ENCODE measurements at regions not wholly inside any gene's neighbourhood (a gene's known extent, or its start where the extent isn't known, plus 50 kb on each side); places are given as distances from the start of the nearest gene placed in this dataset.

DNA sequence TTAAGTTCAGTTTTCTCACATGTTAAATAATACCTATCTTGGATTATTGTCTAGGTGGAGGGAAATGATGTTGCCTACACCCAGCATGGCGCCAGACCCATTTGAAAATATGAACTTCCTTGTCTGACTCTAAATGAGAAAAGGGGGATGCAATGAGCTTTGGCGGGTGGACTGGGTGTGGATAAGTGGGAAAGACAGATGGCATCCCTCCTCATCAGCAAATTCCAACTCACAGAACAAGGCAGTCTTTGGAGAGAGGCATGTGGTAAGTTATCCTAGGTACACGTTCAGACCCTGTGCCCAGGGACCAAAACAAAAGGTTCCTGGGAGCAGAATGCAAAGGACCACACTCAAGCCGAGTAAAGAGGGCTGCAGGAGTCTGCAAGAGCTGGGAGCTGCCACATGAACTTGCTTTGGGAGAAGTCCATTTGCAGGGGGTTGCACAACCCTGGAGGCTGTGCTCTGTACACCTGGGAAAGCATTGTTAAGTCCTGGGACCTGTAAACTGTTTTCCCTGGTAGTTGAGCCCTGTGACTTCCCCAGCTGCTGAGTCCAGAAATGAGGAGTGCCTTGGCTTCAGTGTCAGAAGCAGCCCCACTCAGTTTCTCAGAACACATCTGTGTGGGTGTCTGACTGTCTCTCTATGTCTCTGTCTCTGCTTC, 102.3 kb upstream of the TPM1 start:
- CTCF ChIA-PET = interaction anchor here (1.5 kb wide), 1 partner anchor 108 kb away, joined by 9 read pairs; no protein-coding TSS in a partner anchor
- BruUV-seq (replicated peaks) = no TSS peak

DNA sequence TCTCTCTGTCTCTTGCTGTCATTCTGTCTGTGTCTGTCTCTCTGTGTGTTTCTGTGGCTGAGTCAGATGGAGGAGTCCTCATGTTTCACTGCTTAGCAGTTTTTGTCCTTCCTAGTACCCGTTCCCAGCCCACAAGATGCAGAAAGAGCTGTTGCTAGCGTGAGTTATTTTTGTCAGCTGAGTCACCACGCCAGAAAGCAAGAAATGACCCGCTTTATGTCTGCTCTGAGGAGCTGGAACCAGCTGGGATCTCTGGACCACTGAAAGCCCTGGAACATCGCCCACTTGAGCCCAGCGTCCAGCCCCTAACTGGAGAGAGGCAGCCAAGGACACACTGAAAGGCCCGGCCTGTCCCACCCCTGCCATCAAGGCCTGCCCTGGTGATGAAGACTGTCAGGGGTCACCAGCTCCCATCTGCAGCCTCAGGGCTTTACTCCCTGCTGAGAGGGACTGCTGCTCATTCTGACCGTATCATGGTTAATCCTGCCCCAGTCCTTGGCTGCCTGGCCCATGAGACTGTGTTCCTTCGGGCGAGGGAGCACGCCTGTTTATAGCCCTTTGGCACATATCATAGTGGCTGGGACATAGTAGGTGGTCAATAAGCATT, 101.7 kb upstream of the TPM1 start:
- H3K27ac ChIP-seq = peak overlapping the region; percentile 55

More for the DNA sequence above, 102.3 kb upstream of the TPM1 start:
- H3K79me2 ChIP-seq (ENCODE audit: low read depth) = no peaks in the 10 kb centered on the region
- peaks cover 18% of the 10 kb centered on the region for H3F3A ChIP-seq (ENCODE audit: insufficient read depth, low read depth)
- no peak for TF ChIP-seq EZH2 (IDR thresholded peaks at IDR 0.05; ENCODE audit: low read depth)
- TF ChIP-seq, protein P1, sequence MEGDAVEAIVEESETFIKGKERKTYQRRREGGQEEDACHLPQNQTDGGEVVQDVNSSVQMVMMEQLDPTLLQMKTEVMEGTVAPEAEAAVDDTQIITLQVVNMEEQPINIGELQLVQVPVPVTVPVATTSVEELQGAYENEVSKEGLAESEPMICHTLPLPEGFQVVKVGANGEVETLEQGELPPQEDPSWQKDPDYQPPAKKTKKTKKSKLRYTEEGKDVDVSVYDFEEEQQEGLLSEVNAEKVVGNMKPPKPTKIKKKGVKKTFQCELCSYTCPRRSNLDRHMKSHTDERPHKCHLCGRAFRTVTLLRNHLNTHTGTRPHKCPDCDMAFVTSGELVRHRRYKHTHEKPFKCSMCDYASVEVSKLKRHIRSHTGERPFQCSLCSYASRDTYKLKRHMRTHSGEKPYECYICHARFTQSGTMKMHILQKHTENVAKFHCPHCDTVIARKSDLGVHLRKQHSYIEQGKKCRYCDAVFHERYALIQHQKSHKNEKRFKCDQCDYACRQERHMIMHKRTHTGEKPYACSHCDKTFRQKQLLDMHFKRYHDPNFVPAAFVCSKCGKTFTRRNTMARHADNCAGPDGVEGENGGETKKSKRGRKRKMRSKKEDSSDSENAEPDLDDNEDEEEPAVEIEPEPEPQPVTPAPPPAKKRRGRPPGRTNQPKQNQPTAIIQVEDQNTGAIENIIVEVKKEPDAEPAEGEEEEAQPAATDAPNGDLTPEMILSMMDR (conservative IDR thresholded peaks at IDR 0.05) = no peak
- no peaks in the 10 kb centered on the region for H4K20me1 ChIP-seq (ENCODE audit: insufficient read depth)
- H3K9me3 ChIP-seq (ENCODE audit: insufficient read depth, low read depth) = no peaks in the 10 kb centered on the region
- peak overlapping the region; percentile 55 for H3K27ac ChIP-seq
- intact Hi-C loops (cut with micrococcal nuclease; ENCODE audit: unreplicated experiment) = no loop called here
- POLR2A ChIA-PET (ENCODE audit: unreplicated experiment) = interaction anchor here (0.5 to 0.6 kb wide), 2 partner anchors 43 to 50 kb away, joined by 3 to 7 read pairs; no protein-coding TSS in a partner anchor
- peaks cover 32% of the 10 kb centered on the region for H3K4me1 ChIP-seq (replicated peaks; ENCODE audit: insufficient read depth)
- DNase-seq = peak in 1 of 2 experiments; percentile 36
- no peaks in the 10 kb centered on the region for H3K36me3 ChIP-seq (ENCODE audit: low read depth)
- no peaks in the 10 kb centered on the region for H3K9me2 ChIP-seq (ENCODE audit: insufficient read depth)
- peak overlapping the region; percentile 64 for H3K4me2 ChIP-seq
- no peaks in the 10 kb centered on the region for H3K27me3 ChIP-seq (ENCODE audit: insufficient read depth, low read depth)
- H3K4me3 ChIP-seq = no peak overlapping the region
- H2AFZ ChIP-seq = 0 out of 2 replicates have a peak overlapping the region, but pooled peaks have one; percentile 25

GRCh38 chr15:62941699-62942098, 100.8 kb upstream of the TPM1 start:
- Histone ChIP-seq H3K27ac (peak overlapping the region; percentile 55; the same call in 1 of the 2 replicates), H3K27me3 (ENCODE audit: insufficient read depth, low read depth) (no peaks in the 10 kb centered on the region), H3F3A (ENCODE audit: insufficient read depth, low read depth) (peaks cover 18% of the 10 kb centered on the region), H3K4me2 (no peak overlapping the region), H3K9me2 (ENCODE audit: insufficient read depth) (no peaks in the 10 kb centered on the region), H2AFZ (no peak overlapping the region), H3K36me3 (ENCODE audit: low read depth) (no peaks in the 10 kb centered on the region), H3K4me3 (no peak overlapping the region), H3K9me3 (ENCODE audit: insufficient read depth, low read depth) (no peaks in the 10 kb centered on the region), H3K4me1 (replicated peaks; ENCODE audit: insufficient read depth) (peaks cover 26% of the 10 kb centered on the region), H4K20me1 (ENCODE audit: insufficient read depth) (no peaks in the 10 kb centered on the region), H3K79me2 (ENCODE audit: low read depth) (no peaks in the 10 kb centered on the region)
- intact Hi-C loops (cut with micrococcal nuclease; ENCODE audit: unreplicated experiment) = no loop called here
- ChIA-PET CTCF (interaction anchor here (1.5 kb wide), 1 partner anchor 106 kb away, joined by 9 read pairs; no protein-coding TSS in a partner anchor), POLR2A (ENCODE audit: unreplicated experiment) (no interaction called here)
- no peak for DNase-seq
- no peak for TF ChIP-seq EZH2 (IDR thresholded peaks at IDR 0.05; ENCODE audit: low read depth)
- TF ChIP-seq, protein P1 (conservative IDR thresholded peaks at IDR 0.05) = no peak
- BruUV-seq (replicated peaks) = no TSS peak

More for the DNA sequence above, 101.7 kb upstream of the TPM1 start:
- H3K27me3 ChIP-seq (ENCODE audit: insufficient read depth, low read depth) = no peaks in the 10 kb centered on the region
- CTCF ChIA-PET = interaction anchor here (1.5 kb wide), 1 partner anchor 107 kb away, joined by 9 read pairs; no protein-coding TSS in a partner anchor
- POLR2A ChIA-PET (ENCODE audit: unreplicated experiment) = interaction anchor here (0.5 kb wide), 1 partner anchor 51 kb away, joined by 3 read pairs; no protein-coding TSS in a partner anchor
- intact Hi-C loops (cut with micrococcal nuclease; ENCODE audit: unreplicated experiment) = no loop called here
- no peak overlapping the region for H3K4me3 ChIP-seq
- H3K9me3 ChIP-seq (ENCODE audit: insufficient read depth, low read depth) = no peaks in the 10 kb centered on the region
- H4K20me1 ChIP-seq (ENCODE audit: insufficient read depth) = no peaks in the 10 kb centered on the region
- peaks cover 18% of the 10 kb centered on the region for H3F3A ChIP-seq (ENCODE audit: insufficient read depth, low read depth)
- peak; percentile 43 to 74 for DNase-seq
- H3K36me3 ChIP-seq (ENCODE audit: low read depth) = no peaks in the 10 kb centered on the region
- TF ChIP-seq, protein P1 (conservative IDR thresholded peaks at IDR 0.05) = no peak
- no peak for TF ChIP-seq EZH2 (IDR thresholded peaks at IDR 0.05; ENCODE audit: low read depth)
- peaks cover 29% of the 10 kb centered on the region for H3K4me1 ChIP-seq (replicated peaks; ENCODE audit: insufficient read depth)
- H3K4me2 ChIP-seq = peak overlapping the region; percentile 64
- no peaks in the 10 kb centered on the region for H3K9me2 ChIP-seq (ENCODE audit: insufficient read depth)
- no TSS peak for BruUV-seq (replicated peaks)
- no peaks in the 10 kb centered on the region for H3K79me2 ChIP-seq (ENCODE audit: low read depth)
- H2AFZ ChIP-seq = 0 out of 2 replicates have a peak overlapping the region, but pooled peaks have one; percentile 25
